Ovary (tissue), 7 donors: ENCODE measurements at regions not wholly inside any gene's neighbourhood (a gene's known extent, or its start where the extent isn't known, plus 50 kb on each side); places are given as distances from the start of the nearest gene placed in this dataset.

ENCODE experiments used
- DNase-seq, 5 donors: peaks; one replicate each; pipeline ENCODE4 v3.0.0-alpha.2; 2019 to 2020
- H3K27ac ChIP-seq, 2 donors: fragments of 200-600 bp; one replicate each; pipeline versions ENCODE4 v1.5.1 to v1.8.0; 2019 to 2022
- H3K27me3 ChIP-seq: fragments of 200-600 bp; one replicate; pipeline ENCODE4 v1.8.0; 2022
- H3K36me3 ChIP-seq: fragments of 200-600 bp; sonication (generic); one replicate; pipeline ENCODE4 v1.5.1; 2019
- H3K4me1 ChIP-seq: one replicate; pipeline ENCODE4 v1.8.1; 2013; ENCODE audit warnings: mild to moderate bottlenecking, moderate library complexity; ENCODE audit not compliant: insufficient read depth
- H3K4me3 ChIP-seq: fragments of 200-600 bp; sonication (generic); one replicate; pipeline ENCODE4 v1.5.1; 2017
- H3K9me3 ChIP-seq, 2 donors: fragments of 200-600 bp in 1 of 2; sonication (generic) in 1 of 2; one replicate each; pipeline versions ENCODE4 v1.5.1 to v1.8.1; 2013 to 2019; ENCODE audit warnings: mild to moderate bottlenecking in 1 of 2, moderate library complexity in 1 of 2
- EP300 ChIP-seq: sonication (generic); formaldehyde crosslinking; IDR thresholded peaks from one replicate; pipeline ENCODE4 v1.6.1; 2017; ENCODE audit warnings: antibody characterized with exemption
- POLR2A ChIP-seq: fragments of 450-650 bp; IDR thresholded peaks from one replicate; pipeline ENCODE4 v1.6.1; 2017; ENCODE audit warnings: antibody characterized with exemption, mild to moderate bottlenecking, moderate library complexity
- WGBS, 3 donors: extraction: QIAGEN DNeasy Blood & Tissue Kit in 1 of 3; methylation state at CpG; one replicate each; pipeline versions ENCODE4 v1.1.5 to v1.1.7; 2013 to 2017; 5-methylcytosine and 5-hydroxymethylcytosine counted together
- intact Hi-C, 4 donors: fragments of 100-400 bp; cut with DNase I; formaldehyde crosslinking; loops; one replicate each; pipeline versions ENCODE4 v1.11.0 to v1.15.1; 2022 to 2023
- TF ChIP-seq, protein P1 (sequence below), 3 donors: fragments of 450-650 bp in 2 of 3; fragments of 200-600 bp in 1 of 3; IDR thresholded peaks; one replicate each; pipeline versions ENCODE4 v1.5.1 to v1.8.0; 2016 to 2022; ENCODE audit warnings: antibody characterized with exemption in 3 of 3, mild to moderate bottlenecking in 1 of 3
- donor health status: DM: no; HTN: no; CAD: no; lungs with moderate emphysema.
- donor health status: DM: no; HTN: no; CAD: no.
- donor health status: Bipolar disorder and iron deficiency.
- donor health status: DM: no; HTN: no; CAD: no.
- donor health status: DM: yes; HTN: yes; CAD: no.

DNA sequence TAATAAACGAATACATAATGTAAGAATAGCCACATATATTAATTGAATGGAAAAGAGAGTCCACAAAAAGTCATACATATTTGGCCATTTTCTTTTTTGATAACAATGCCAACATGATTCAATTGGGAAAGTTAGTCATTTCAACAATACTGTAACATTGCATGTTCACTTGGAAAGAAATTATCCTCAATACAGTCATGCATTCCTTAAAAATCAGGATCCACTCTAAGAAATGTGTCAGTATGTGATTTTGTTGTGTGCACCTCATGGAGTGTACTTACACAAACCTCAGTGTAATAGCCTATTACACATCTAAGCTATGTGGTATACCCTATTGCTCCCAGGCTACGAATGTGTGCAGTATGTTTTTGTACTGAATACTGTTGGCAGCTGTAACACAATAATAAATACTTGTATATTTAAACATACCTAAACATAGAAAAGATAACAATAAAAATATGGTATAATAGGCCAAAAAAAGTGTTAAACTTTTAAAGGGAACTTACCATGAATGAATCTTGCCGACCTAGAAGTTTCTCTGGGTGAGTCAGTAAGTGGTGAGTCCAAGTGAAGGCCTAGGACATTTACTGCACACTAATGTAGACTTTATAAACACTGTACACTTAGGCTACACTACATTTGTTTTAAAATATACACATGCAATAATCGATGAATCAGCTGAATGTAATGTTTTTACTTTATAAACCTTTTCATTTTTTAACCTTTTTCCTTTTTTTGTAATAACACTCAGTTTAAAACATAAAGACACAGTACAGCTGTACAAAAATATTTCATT lies 806.8 kb downstream of the PCDH18 start:
- DNase-seq: no peak
- TF ChIP-seq, protein P1, sequence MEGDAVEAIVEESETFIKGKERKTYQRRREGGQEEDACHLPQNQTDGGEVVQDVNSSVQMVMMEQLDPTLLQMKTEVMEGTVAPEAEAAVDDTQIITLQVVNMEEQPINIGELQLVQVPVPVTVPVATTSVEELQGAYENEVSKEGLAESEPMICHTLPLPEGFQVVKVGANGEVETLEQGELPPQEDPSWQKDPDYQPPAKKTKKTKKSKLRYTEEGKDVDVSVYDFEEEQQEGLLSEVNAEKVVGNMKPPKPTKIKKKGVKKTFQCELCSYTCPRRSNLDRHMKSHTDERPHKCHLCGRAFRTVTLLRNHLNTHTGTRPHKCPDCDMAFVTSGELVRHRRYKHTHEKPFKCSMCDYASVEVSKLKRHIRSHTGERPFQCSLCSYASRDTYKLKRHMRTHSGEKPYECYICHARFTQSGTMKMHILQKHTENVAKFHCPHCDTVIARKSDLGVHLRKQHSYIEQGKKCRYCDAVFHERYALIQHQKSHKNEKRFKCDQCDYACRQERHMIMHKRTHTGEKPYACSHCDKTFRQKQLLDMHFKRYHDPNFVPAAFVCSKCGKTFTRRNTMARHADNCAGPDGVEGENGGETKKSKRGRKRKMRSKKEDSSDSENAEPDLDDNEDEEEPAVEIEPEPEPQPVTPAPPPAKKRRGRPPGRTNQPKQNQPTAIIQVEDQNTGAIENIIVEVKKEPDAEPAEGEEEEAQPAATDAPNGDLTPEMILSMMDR (IDR thresholded peaks at IDR 0.05): no peak
- no peak for TF ChIP-seq EP300
- no peak for TF ChIP-seq POLR2A
- Histone ChIP-seq H3K9me3 (no peaks in the 10 kb centered on the region), H3K4me1 (no peaks in the 10 kb centered on the region), H3K27me3 (no peaks in the 10 kb centered on the region), H3K27ac (no peak overlapping the region), H3K36me3 (no peaks in the 10 kb centered on the region), H3K4me3 (no peak overlapping the region)
- intact Hi-C loops: no loop called here
- 57 to 65% (median 62%) methylated on average over 4 of the region's 4 CpGs for WGBS, 3 donors

DNA sequence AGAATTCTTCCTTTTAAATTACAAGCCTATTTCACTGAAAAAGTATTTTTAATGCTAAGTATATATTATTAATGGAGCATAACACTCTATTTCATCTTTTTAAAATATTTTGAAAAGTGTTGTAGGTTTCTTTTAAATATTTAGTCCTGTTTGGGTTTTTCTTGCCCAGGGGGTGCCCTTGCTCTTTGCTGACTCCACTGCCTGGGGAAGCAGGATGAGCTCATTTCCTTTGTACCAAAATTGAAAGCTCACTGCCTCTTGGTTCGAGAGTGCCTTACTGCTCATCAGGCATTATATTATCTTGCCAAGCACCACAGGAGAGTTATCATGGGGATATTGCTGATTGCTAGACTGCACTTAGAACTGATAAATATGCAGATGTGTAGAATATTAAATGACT lies 819.2 kb downstream of the PCDH18 start:
- TF ChIP-seq EP300: no peak
- TF ChIP-seq, protein P1 (IDR thresholded peaks at IDR 0.05): no peak
- TF ChIP-seq POLR2A: no peak
- intact Hi-C loops: no loop called here
- Histone ChIP-seq H3K4me3 (no peak overlapping the region), H3K9me3 (no peaks in the 10 kb centered on the region), H3K36me3 (no peaks in the 10 kb centered on the region), H3K4me1 (no peaks in the 10 kb centered on the region), H3K27me3 (no peaks in the 10 kb centered on the region), H3K27ac (no peak overlapping the region)
- WGBS, 3 donors: 15 to 36% (median 22%) methylated on average over 1 of the region's 1 CpG
- no peak for DNase-seq

DNA sequence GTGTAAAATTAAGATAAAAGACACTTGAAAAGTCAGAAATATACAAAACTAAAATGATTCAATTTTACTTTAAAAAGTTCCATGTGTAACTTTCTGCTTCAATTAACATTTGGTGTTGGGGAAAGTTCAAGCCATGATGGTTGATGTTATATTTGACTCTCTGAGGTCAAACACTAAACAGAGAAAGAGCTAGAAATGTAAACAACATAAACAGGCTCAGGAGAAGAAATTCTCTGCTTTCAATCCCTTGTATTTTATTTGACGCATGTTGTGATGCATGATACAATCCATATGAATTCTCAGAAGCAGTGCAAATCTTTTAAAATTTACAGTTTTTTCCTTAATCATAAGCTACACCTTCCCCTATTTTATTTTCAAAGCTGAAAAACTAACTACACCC lies 822.4 kb downstream of the PCDH18 start:
- WGBS, 3 donors: 35 to 42% (median 36%) methylated on average over 1 of the region's 1 CpG
- no peaks in the 10 kb centered on the region for H3K4me1 ChIP-seq
- no peaks in the 10 kb centered on the region for H3K9me3 ChIP-seq
- H3K36me3 ChIP-seq: no peaks in the 10 kb centered on the region
- DNase-seq: no peak
- H3K27ac ChIP-seq: no peak overlapping the region
- H3K27me3 ChIP-seq: no peaks in the 10 kb centered on the region
- H3K4me3 ChIP-seq: no peak overlapping the region
- TF ChIP-seq POLR2A: no peak
- TF ChIP-seq EP300: no peak
- TF ChIP-seq, protein P1 (IDR thresholded peaks at IDR 0.05): no peak
- intact Hi-C loops: no loop called here

DNA sequence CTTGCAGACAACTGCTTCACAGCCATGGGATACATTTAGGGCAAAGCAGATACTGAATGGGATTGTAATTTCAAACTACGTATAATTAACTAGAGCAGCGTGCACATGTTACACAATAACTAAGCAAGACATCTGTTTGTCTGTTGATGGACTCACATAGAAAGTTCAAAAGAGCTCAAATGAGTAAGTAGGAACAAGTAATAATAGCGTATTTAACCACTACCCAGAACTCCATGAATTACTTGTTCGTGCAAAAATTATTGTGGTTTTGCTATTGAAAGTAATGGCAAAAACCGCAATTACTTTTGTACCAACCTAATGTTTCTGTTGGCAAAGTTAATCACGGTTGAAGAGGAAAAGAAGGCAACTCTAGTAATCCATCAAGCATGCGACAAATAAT lies 825.4 kb downstream of the PCDH18 start:
- intact Hi-C loops: no loop called here
- WGBS, 3 donors: 95 to 97% (median 96%) methylated on average over 7 of the region's 7 CpGs

More for the DNA sequence above, 825.4 kb downstream of the PCDH18 start:
- no peak overlapping the region for H3K4me3 ChIP-seq
- H3K36me3 ChIP-seq: no peaks in the 10 kb centered on the region
- DNase-seq: no peak
- no peak overlapping the region for H3K27ac ChIP-seq
- no peaks in the 10 kb centered on the region for H3K4me1 ChIP-seq
- no peaks in the 10 kb centered on the region for H3K9me3 ChIP-seq
- no peaks in the 10 kb centered on the region for H3K27me3 ChIP-seq
- TF ChIP-seq EP300: no peak
- TF ChIP-seq, protein P1 (IDR thresholded peaks at IDR 0.05): no peak
- TF ChIP-seq POLR2A: no peak
